Neural cell (in vitro differentiated cells): ENCODE measurements at regions not wholly inside any gene's neighbourhood (a gene's known extent, or its start where the extent isn't known, plus 50 kb on each side); places are given as distances from the start of the nearest gene placed in this dataset.

ENCODE experiments used
- H2AFZ ChIP-seq: fragments of 200-600, 300-800 bp; sonication (generic), shearing (Covaris generic); 2 replicates; pipeline ENCODE4 v1.6.0; 2014; ENCODE audit warnings: low read depth, mild to moderate bottlenecking, antibody characterized with exemption, low read length, moderate library complexity
- H3F3A ChIP-seq: fragments of 200-600 bp; shearing (Covaris generic); 2 replicates; pipeline ENCODE4 v1.6.1; 2016; ENCODE audit warnings: mild to moderate bottlenecking, moderate library complexity, mixed read lengths, antibody characterized with exemption, low read length; ENCODE audit not compliant: insufficient read depth, poor library complexity, severe bottlenecking
- H3K27ac ChIP-seq: fragments of 200-600, 300-800 bp; sonication (generic), shearing (Covaris generic); 2 replicates; pipeline ENCODE4 v1.5.1; 2014; ENCODE audit warnings: mild to moderate bottlenecking, low read length, moderate library complexity
- H3K27me3 ChIP-seq: fragments of 300-800, 200-600 bp; sonication (generic), shearing (Covaris generic); 2 replicates; pipeline ENCODE4 v1.6.0; 2014; ENCODE audit warnings: mild to moderate bottlenecking, low read depth, low read length, moderate library complexity; ENCODE audit not compliant: insufficient read depth
- H3K36me3 ChIP-seq: fragments of 300-800, 200-600 bp; sonication (generic), shearing (Covaris generic); 2 replicates; pipeline ENCODE4 v1.5.1; 2014; ENCODE audit warnings: mild to moderate bottlenecking, antibody characterized with exemption, low read length, moderate library complexity; ENCODE audit not compliant: insufficient read depth
- H3K4me2 ChIP-seq: fragments of 300-800, 200-600 bp; sonication (generic), shearing (Covaris generic); 2 replicates; pipeline ENCODE4 v1.6.0; 2014; ENCODE audit warnings: mild to moderate bottlenecking, low read length
- H3K4me3 ChIP-seq: fragments of 300-800, 200-600 bp; sonication (generic), shearing (Covaris generic); 2 replicates; pipeline ENCODE4 v1.5.1; 2014; ENCODE audit warnings: mild to moderate bottlenecking, low read length, moderate library complexity
- H3K79me2 ChIP-seq: fragments of 200-600 bp; shearing (Covaris generic); replicated peaks from 2 replicates; pipeline ENCODE4 v1.6.0; 2014; ENCODE audit warnings: mild to moderate bottlenecking, low read length, moderate library complexity; ENCODE audit not compliant: insufficient read depth
- H3K9ac ChIP-seq: fragments of 300-800, 200-600 bp; sonication (generic), shearing (Covaris generic); 2 replicates; pipeline ENCODE4 v1.6.1; 2016; ENCODE audit warnings: mild to moderate bottlenecking, low read length, mixed read lengths
- H3K9me2 ChIP-seq: fragments of 200-600 bp; shearing (Covaris generic); 2 replicates; pipeline ENCODE4 v1.6.1; 2016; ENCODE audit warnings: mild to moderate bottlenecking, low read length, mixed read lengths; ENCODE audit not compliant: insufficient read depth
- H3K9me3 ChIP-seq: fragments of 200-600, 300-800 bp; sonication (generic), shearing (Covaris generic); 2 replicates; pipeline ENCODE4 v1.6.1; 2016; ENCODE audit warnings: mild to moderate bottlenecking, mixed run types, low read length, moderate library complexity, mixed read lengths
- H4K20me1 ChIP-seq: fragments of 200-600 bp; shearing (Covaris generic); 2 replicates; pipeline ENCODE4 v1.6.1; 2016; ENCODE audit warnings: mild to moderate bottlenecking, mixed run types; ENCODE audit not compliant: insufficient read depth
- CTCF ChIP-seq: fragments of 450-650 bp; IDR thresholded peaks from 2 replicates; pipeline ENCODE4 v1.5.1; 2014; ENCODE audit warnings: antibody characterized with exemption, mild to moderate bottlenecking, moderate library complexity; ENCODE audit not compliant: poor library complexity, severe bottlenecking
- EP300 ChIP-seq: fragments of 450-650 bp; conservative IDR thresholded peaks from 2 replicates; pipeline ENCODE4 v1.6.1; 2014; ENCODE audit warnings: antibody characterized with exemption, mild to moderate bottlenecking, moderate library complexity; ENCODE audit not compliant: poor library complexity, severe bottlenecking
- EZH2 ChIP-seq: fragments of 200-600, 300-800 bp; shearing (Covaris generic), sonication (generic); IDR thresholded peaks from 2 replicates; pipeline ENCODE4 v1.6.1; 2014; ENCODE audit warnings: antibody characterized with exemption, low read length, borderline replicate concordance, mild to moderate bottlenecking; ENCODE audit not compliant: insufficient read depth, poor library complexity, severe bottlenecking
- MXI1 ChIP-seq: fragments of 450-650 bp; conservative IDR thresholded peaks from 2 replicates; pipeline ENCODE4 v1.6.1; 2014; ENCODE audit warnings: antibody characterized with exemption, mild to moderate bottlenecking; ENCODE audit not compliant: poor library complexity, severe bottlenecking
- POLR2AphosphoS5 ChIP-seq: IDR thresholded peaks from 2 replicates; pipeline ENCODE4 v1.6.1; 2012
- RAD21 ChIP-seq: fragments of 450-650 bp; conservative IDR thresholded peaks from 2 replicates; pipeline ENCODE4 v1.6.1; 2014; ENCODE audit warnings: antibody characterized with exemption, mild to moderate bottlenecking, moderate library complexity
- REST ChIP-seq: IDR thresholded peaks from 2 replicates; pipeline ENCODE4 v1.6.1; 2012; ENCODE audit warnings: borderline replicate concordance
- SMC3 ChIP-seq: fragments of 450-650 bp; conservative IDR thresholded peaks from 2 replicates; pipeline ENCODE4 v1.6.1; 2014; ENCODE audit warnings: antibody characterized with exemption, mild to moderate bottlenecking, moderate library complexity; ENCODE audit not compliant: poor library complexity
- TAF1 ChIP-seq: IDR thresholded peaks from 2 replicates; pipeline ENCODE4 v1.6.1; 2012; ENCODE audit warnings: low read depth

- no peak overlapping the region for H2AFZ ChIP-seq
- H3F3A ChIP-seq, result no peaks in the 10 kb centered on the region
- H3K9me2 ChIP-seq, result no peaks in the 10 kb centered on the region
- TF ChIP-seq SMC3 (no peak), POLR2AphosphoS5 (no peak), MXI1 (no peak), CTCF (no peak), REST (no peak), TAF1 (no peak), EP300 (no peak), RAD21 (no peak), EZH2 (no peak)
- no peaks in the 10 kb centered on the region for H3K27me3 ChIP-seq
- no peak overlapping the region for H3K4me2 ChIP-seq
- H3K9me3 ChIP-seq, result no peaks in the 10 kb centered on the region
- H4K20me1 ChIP-seq, result no peaks in the 10 kb centered on the region
- no peak overlapping the region for H3K4me3 ChIP-seq
- no peaks in the 10 kb centered on the region for H3K36me3 ChIP-seq
- no peak overlapping the region for H3K9ac ChIP-seq
- H3K27ac ChIP-seq, result no peak overlapping the region
- no peaks in the 10 kb centered on the region for H3K79me2 ChIP-seq
Observed at GRCh38 chr18:25659541-25659940, 307.6 kb upstream of the ZNF521 start.

- Histone ChIP-seq H2AFZ (no peak overlapping the region), H3K4me2 (no peak overlapping the region), H3K27me3 (no peaks in the 10 kb centered on the region), H3K79me2 (no peaks in the 10 kb centered on the region), H3F3A (no peaks in the 10 kb centered on the region), H3K9me3 (no peaks in the 10 kb centered on the region), H3K9ac (no peak overlapping the region), H4K20me1 (no peaks in the 10 kb centered on the region), H3K4me3 (no peak overlapping the region), H3K27ac (no peak overlapping the region), H3K9me2 (no peaks in the 10 kb centered on the region), H3K36me3 (no peaks in the 10 kb centered on the region)
- no peak for TF ChIP-seq EP300
- no peak for TF ChIP-seq REST
- TF ChIP-seq RAD21, result no peak
- TF ChIP-seq TAF1, result no peak
- no peak for TF ChIP-seq POLR2AphosphoS5
- TF ChIP-seq EZH2, result no peak
- TF ChIP-seq SMC3, result no peak
- TF ChIP-seq CTCF, result no peak
- no peak for TF ChIP-seq MXI1
Observed at GRCh38 chr18:25658476-25658875, 306.5 kb upstream of the ZNF521 start.
